SK-N-MC (cell line): ENCODE measurements at regions not wholly inside any gene's neighbourhood (a gene's known extent, or its start where the extent isn't known, plus 50 kb on each side); places are given as distances from the start of the nearest gene placed in this dataset.

Source experiments
- EZH2 ChIP-seq: fragments of 200-600 bp; sonication (generic); IDR thresholded peaks from one replicate; pipeline ENCODE4 v1.6.1; 2017; ENCODE audit warnings: antibody characterized with exemption
- POLR2AphosphoS5 ChIP-seq: IDR thresholded peaks from 2 replicates; pipeline ENCODE4 v1.6.1; 2012; ENCODE audit warnings: mild to moderate bottlenecking, low read depth, low read length, borderline replicate concordance

GRCh38 chr20:48283470-48284110 lies 498.3 kb upstream of the SULF2 start:
- TF ChIP-seq EZH2 (no peak), POLR2AphosphoS5 (no peak)
